GM19239 (cell line): ENCODE measurements at regions not wholly inside any gene's neighbourhood (a gene's known extent, or its start where the extent isn't known, plus 50 kb on each side); places are given as distances from the start of the nearest gene placed in this dataset.

ENCODE experiments used
- DNase-seq: peaks from one replicate; pipeline ENCODE4 v3.0.0; 2011; ENCODE audit warnings: low spot score; ENCODE audit not compliant: insufficient read length
- FAIRE-seq: peaks from 2 replicates; lab custom pipeline; 2011; peaks lifted over from hg19 to GRCh38; lab: Jason Lieb, UNC

GRCh38 chr16:26642047-26642664, 424.6 kb upstream of the C16orf82 start:
- FAIRE-seq, result no peak
- DNase-seq, result no peak

GRCh38 chr16:26643519-26643918, 423.2 kb upstream of the C16orf82 start:
- no peak for FAIRE-seq

DNA sequence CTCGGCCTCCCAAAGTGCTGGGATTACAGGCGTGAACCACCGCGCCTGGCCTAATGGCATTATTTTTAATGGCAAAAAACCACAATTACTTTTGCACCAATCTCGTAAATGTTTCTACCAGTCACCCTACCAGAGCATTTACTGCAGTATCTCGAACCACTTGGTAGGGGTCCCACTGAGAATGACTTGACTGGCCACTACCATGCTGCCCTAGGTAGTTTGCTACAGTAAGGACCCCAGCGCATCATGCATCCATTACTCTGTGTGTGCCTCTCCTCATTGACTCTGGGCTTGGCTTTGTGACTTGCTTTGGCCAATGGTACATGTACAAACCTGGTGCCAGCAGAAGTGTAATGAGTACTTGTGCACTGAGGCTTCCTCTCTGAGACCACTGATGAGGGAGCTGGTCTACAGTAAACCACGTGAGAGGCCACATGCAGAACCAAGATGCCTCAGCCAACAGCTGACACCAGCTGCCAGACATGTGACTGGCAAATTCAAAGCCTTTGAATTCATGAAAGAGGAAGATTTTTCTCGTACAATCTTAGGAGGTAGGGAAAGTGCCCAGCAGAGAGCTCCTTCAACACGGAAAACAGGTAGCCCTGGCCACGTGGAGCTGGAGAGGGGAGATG, 421.7 kb upstream of the C16orf82 start:
- DNase-seq (no peak), FAIRE-seq (no peak)

More at GRCh38 chr16:26643519-26643918, 423.2 kb upstream of the C16orf82 start:
- no peak for DNase-seq

DNA sequence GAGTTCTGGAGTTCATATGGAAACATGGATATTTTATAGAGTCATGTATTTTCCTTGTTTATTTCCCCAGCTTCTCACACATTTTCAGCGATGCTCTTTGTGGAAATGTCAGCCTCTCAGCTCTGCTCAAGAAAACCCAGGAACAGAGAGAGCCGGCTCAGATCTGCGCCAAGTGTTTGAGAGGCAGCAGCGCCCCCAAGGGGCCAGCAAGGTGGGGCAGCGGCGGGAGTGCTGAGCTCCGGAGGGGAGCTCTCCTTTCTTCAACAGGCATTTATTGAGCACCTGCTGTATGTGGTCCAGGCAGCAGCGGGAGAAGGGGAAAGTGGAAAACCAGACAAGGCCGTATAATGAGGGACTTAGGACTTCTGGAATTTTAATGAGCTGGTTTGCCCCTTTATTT, 421.1 kb upstream of the C16orf82 start:
- no peak for FAIRE-seq
- DNase-seq, result no peak

- FAIRE-seq (no peak), DNase-seq (no peak)
These were observed 418.9 kb upstream of the C16orf82 start for GRCh38 chr16:26647870-26648269.

- no peak for FAIRE-seq
- no peak for DNase-seq
These were observed 417.9 kb upstream of the C16orf82 start for GRCh38 chr16:26648851-26649250.

DNA sequence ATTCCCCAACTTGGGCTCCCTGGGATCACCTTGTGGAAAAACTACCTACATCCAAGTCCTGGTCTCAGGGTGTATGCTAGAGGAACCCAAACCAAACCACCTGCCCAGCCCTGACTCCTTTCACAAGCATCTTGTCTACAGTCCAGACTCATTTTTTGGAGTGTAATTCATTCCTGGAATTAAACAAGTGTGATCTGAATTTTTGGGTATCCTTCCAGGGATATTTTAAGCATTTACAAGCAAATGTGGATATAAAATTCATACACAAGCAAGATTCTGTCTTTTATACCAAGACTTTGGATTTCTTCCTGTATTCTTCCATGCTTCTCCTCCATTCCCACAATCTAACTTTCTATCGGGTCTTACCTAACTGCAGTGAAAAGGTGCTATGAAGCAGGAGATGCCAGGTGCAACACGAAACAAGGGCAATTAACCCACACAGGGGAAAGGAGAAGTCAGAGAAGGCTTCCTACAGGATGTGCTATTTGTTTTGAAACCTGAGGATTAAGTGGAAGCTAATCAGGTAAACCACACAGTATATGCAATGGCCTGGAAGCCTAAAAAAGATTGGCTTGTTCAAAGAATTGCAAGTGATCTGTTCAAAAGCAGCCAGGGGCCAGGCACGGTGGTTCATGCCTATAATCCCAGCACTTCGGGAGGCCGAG, 417.2 kb upstream of the C16orf82 start:
- no peak for FAIRE-seq
- DNase-seq, result no peak

DNA sequence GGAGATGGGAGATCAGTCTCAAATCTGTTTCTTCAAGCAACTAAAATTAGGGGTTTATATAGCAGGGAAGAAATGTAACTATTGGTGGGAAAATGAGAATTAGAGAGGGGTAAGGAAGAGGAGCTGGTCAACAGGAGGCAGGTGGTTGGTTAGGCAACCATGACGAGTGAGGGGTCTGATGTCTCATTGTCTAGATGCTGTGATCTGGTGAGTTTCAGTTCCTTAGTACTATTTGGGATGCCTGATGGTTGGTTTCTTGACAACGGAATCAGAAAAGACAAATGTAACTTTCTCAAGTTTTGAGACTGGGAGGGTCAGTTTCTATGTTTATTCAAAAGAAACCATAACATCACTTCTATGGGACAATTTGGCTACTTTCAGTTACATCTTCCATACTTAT, 415.3 kb upstream of the C16orf82 start:
- no peak for DNase-seq
- FAIRE-seq, result no peak

DNA sequence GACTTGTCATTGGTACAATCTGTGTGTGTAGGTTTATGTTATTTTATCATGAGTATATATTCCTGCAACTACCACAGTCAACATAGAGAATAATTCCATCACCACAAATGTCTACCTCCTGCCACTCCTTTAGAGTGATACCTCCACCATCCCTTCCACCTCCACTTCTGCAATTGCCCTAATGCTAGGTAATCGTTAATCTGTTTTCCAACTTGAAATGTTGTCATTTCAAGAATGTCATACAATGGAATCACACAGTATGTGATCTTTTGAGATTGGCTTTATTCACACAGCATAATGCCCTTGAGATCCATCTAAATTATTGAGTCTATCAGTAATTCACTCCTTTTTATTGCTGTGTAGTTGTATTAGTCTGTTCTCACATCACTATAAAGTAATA, 414.8 kb upstream of the C16orf82 start:
- FAIRE-seq (no peak), DNase-seq (no peak)

DNA sequence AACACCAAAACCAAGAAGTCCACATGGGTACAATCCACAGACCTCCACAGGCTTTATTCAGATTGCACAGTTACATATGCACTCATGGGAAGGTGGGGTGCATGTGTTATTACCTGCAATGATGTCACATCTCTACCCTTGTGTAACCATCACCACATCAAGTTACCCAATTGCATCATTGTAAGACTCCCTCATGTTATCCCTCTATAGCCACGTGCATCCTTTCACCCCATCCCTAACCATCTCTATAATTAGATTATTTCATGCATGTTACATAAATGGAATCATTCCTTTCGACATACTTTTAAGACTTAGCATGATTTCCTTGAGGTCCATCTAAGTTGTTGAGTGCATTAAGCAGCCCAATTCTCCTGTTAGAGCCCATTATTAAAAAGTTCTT, 408.2 kb upstream of the C16orf82 start:
- no peak for FAIRE-seq
- DNase-seq, result no peak

- DNase-seq (no peak), FAIRE-seq (no peak)
These were observed 407.8 kb upstream of the C16orf82 start for GRCh38 chr16:26658915-26659314.

DNA sequence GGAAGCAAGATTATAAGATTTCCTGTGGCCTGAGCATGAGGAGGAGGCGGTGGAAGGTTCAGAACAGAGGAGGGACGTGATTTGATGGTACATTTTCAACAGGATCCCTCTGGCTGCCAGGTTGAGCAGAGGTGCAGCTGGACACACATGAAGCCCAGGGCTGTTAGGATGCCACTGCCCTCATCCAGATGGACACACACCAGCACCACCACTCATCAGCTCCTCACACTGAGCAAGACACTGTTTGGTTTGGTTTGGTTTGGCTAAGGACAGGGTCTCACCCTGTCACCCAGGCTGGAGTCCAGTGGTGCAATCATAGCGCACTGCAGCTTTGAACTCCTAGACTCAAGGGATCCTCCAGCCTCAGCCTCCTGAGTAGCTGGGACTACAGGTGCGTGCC, 402.6 kb upstream of the C16orf82 start:
- no peak for FAIRE-seq
- no peak for DNase-seq

DNA sequence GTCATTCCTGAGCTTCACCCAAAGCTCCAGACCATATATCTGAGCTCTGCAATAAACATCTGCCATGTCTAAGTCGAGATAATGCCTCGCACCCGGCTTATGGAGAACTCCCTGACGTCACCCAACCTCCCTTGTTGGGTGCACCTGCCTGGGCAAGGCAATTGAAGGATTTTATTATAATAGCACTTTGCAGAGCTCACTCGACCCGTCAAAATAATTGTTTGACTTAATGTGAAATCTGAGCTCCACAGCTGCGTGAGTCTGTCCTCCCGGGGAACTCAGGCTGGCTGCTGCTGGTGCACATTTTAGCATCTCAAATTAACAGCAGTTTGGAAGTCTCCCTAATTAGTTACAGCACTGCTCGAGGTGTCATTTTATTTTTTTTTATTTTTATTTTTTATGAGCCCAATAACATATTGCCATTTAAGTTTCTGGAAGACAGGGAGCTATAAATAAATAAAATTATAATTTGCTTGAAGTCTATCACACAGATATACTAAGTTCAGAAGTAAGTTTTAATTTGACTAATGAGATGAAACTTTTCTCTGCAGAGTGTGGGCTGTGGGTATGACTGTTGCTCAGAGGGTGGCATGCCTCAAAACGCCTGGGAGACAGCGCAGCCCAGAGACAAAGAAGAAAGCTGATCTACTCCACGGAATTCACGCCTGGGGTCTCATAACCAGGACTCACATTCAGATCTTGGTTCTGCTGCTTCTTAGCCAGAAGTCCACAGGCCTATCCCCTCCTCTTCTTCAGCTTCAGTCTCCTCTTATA, 401.4 kb upstream of the C16orf82 start:
- DNase-seq (no peak), FAIRE-seq (no peak)

DNA sequence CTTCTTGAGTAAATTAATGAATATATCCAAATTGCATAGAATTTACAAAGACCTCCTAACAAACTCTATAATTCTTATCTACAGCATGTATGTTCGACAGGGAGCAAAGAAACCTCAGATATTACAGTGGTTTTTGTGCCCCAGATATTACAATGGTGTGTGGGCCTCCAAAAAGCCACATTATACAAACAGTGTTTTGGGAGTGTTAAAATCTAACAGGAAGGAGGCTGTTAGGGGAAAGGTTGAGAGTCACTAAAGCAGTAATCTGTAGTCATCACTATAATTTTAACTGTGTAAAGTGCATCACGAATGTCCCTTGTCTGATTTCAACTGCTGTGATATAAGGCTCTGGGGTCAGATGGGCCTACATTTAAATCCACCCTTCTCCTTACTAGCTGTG, 400.2 kb upstream of the C16orf82 start:
- DNase-seq (no peak), FAIRE-seq (no peak)

DNA sequence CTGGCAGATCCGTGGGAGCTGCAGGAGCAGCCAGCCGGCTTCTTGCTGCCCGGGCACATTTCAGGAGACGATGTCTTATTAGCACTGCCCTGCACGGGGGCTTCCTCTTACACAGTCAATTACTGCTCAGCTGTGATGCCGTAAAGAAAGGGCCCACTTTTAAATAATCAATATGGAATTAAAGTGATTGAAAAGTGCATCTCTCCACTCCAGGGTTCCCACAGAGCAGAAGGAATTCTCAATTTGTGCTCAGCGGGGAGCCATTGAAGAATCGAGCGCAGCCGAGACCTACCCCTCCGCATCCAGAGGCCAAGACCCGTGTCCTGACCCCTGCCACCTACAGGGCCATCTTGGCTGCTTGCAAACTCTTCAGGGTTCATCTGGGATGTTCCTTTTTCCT, 399.4 kb upstream of the C16orf82 start:
- no peak for FAIRE-seq

DNA sequence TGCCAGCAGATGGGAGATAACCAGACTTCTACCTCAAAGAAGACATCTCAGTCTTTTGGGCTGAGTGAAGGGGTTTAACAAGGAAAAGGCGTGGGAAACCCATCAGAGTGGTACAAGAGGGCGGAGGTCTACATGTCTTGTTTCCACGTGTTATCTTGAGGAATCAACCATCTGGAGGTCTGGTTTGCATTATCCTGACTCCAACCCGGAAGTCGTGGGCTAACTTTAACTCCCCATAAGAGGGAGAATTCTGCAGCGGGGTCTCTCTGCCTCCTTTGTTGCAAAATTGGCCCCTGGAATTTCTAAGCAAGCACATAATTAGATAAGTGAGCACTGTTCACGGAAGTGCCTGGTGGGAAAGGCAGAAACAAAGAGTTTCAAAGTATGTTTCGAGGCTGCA, 398.7 kb upstream of the C16orf82 start:
- FAIRE-seq, result no peak

More for the DNA sequence above, 399.4 kb upstream of the C16orf82 start:
- DNase-seq, result no peak

GRCh38 chr16:26672206-26672605, 394.5 kb upstream of the C16orf82 start:
- DNase-seq (no peak), FAIRE-seq (no peak)

More for the DNA sequence above, 398.7 kb upstream of the C16orf82 start:
- no peak for DNase-seq

DNA sequence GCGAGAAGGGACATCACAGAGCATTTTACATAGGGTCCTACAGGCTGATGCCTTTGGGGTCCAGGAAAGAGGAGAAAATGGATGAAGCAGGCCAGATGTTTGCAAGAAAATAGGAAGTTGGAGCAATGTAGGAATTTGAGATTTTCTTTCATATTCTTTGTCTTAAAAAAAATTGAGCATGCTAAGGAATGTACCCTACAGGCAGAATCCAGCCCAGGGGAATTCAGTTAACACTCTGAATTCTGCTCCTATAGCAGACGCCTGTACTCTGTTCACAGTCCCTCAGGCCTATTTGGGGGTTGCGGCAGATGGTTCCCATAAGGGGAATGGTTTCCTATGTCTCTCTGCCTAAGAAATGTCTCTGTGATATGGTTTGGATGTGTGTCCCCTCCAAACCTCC, 393.7 kb upstream of the C16orf82 start:
- DNase-seq (no peak), FAIRE-seq (no peak)

DNA sequence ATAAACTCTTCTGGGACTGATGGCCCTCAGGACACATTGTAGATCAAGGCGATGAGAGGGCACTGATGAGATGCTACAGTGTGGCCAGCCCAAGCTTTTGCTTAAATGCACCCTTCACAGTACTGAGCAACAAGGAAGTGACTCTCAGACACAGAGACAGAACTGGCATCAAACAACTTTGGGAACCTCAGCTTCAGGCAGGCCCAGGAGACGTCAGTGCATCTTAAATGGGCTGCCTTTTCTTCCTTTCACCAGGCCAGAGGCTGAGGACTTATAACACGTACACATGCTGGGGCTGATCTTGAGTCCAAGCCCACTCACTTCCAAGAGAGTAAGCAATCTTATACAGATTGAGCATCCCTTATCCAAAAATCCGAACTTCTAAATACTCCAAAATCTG, 386.1 kb upstream of the C16orf82 start:
- FAIRE-seq (no peak), DNase-seq (no peak)

GRCh38 chr16:26688105-26688504, 378.6 kb upstream of the C16orf82 start:
- FAIRE-seq (no peak), DNase-seq (no peak)

GRCh38 chr16:26688699-26689098, 378.0 kb upstream of the C16orf82 start:
- FAIRE-seq, result no peak

More at GRCh38 chr16:26688699-26689098, 378.0 kb upstream of the C16orf82 start:
- no peak for DNase-seq
